ENCODE measurements at regions not wholly inside any gene's neighbourhood (a gene's known extent, or its start where the extent isn't known, plus 50 kb on each side); places are given as distances from the start of the nearest gene placed in this dataset.
"Not testable (repeated sequence)": the region's sequence is repeated elsewhere in the genome, so short reads cannot be mapped to it uniquely, and the experiment has no call there.

- DNase-seq (ENCODE audit: low read depth) = not testable (repeated sequence)
These were observed 112.3 kb downstream of the GGTLC2 start for GRCh38 chr22:22756551-22757201.

- DNase-seq (ENCODE audit: low read depth) = not testable (repeated sequence)
These were observed 113.8 kb downstream of the GGTLC2 start for GRCh38 chr22:22758101-22758807.

GRCh38 chr22:22759371-22759770 is 115.0 kb downstream of the GGTLC2 start:
- DNase-seq (ENCODE audit: low read depth) = no peak

DNA sequence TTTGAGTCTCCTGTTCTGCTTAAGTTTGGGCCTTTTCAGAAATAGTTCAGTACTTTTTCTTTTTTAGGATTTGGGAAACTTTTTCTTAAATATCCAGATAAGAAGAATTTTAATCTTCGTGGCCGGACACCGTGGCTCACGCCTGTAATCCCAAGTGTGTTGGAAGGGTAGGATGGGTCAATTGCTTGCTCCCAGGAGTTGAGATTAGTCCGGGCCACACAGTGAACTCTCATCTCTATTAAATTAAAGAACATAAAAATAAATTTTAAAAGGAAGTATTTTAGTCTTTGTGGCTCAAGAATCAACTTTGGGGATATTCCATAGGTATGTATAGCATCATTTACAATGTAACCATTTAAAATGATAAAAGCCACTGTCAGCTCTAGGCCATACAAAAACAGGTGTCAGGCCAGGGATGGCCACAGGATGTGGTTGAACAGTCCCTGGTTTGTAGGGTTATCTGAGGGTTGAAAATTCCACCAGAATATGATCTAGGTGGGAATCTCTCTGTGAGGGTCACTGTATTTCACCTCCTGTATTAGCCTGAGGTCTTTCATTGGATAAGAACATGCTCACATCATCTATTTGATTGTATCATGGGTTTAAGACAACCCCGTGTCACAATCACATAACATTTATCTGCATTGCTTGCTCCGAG is 115.6 kb downstream of the GGTLC2 start:
- DNase-seq (ENCODE audit: low read depth) = no peak

GRCh38 chr22:22761606-22761962 is 117.2 kb downstream of the GGTLC2 start:
- DNase-seq (ENCODE audit: low read depth) = no peak

DNA sequence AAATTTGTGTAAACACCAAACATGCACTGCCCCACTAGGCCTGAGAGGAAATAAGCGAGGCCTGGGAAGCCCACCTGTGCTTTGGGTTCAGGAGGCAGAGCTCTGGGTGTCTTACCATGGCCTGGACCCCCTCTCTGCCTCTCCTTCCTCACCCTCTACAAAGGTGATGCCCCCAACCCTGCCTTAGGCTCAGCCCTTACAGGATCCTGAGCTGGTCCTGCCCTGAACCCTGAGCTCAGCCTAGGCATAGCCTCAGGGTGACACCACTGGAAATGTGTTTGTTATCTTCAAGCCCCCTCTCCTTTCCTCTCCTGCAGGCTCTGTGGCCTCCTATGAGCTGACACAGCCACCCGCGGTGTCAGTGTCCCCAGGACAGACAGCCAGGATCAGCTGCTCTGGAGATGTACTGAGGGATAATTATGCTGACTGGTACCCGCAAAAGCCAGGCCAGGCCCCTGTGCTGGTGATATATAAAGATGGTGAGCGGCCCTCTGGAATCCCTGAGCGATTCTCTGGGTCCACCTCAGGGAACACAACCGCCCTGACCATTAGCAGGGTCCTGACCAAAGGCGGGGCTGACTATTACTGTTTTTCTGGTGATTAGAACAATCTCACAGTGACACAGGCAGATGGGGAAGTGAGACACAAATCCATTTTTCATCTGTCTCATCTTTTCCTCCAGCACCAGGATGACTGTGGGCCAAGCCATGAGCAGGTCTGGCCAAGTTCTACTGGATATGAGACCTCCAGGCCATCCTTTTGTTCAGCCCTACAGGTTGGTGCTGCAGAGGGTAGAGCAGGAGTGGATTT is 117.8 kb downstream of the GGTLC2 start:
- no peak for DNase-seq (ENCODE audit: low read depth)

DNA sequence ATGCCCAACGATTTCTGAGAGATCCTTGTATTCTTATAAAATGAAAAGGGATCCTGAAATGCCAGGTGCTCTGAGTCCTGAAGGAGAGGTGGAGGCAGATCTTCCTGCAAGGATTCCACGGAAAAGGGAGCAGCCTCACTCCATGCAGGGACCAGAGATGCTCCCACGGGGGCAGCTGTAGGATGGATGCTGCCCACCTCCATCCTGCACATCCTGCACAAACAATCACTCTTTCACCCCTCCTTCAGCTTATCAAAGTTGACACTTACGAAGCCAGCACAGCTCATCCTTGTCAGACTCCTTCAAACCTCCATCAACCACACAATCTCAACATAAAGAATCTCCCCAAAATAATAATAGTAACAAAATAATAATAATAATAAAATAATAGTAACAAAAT is 119.1 kb downstream of the GGTLC2 start:
- DNase-seq (ENCODE audit: low read depth) = no peak

DNA sequence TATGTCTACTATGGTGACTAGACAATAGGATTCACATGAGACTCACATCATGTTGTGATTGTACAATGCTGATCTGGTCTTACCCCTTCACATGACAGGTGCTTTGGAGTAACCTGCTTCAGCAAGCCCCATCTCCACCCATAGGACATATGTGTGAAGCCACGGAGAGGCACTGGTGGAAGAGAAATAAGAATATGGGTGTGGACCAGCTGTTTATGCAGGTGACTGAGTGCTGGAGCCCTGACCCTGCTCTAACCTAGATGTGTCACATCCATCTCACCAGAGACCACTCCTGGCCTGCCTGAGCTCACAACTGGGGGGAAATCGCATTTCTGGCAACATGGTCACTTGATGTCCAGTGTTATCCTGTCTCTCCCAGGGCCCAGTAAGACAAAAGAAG is 119.7 kb downstream of the GGTLC2 start:
- no peak for DNase-seq (ENCODE audit: low read depth)

DNA sequence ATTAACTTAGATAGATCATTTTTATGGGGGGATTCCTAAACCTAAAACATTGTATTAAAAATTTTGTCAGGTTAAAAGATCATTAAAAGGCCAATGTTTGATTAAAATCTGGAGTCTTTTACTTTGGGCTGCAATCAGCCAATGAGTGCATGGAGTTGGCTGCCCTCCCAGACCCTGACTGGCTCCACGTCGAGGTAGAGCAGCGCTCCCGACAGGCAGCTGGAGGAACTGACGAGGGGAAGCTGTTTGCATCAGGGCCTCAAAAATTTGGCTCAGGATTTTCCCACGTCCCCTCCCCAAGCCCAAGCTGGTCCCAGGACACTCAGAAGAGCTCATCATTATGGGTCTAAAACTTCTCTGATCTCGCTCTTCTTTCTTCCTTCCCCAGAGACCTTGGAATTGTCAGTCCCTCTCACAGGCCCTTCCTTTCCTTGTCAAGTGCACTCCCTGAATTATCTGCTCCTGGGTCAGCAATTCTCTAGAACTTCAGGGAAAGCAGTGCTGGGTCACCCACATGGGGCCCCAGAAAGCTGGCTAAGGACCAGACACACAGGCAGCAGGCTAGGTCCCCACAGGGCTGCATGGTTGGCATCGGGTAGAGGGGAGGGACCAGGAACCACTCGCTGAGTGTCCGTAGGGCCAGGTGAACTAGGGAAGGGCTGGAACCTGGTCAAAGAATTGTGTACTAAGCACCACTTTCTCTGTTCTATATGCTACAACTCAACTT is 119.6 kb upstream of the IGLL5 start:
- DNase-seq (ENCODE audit: low read depth) = no peak

DNA sequence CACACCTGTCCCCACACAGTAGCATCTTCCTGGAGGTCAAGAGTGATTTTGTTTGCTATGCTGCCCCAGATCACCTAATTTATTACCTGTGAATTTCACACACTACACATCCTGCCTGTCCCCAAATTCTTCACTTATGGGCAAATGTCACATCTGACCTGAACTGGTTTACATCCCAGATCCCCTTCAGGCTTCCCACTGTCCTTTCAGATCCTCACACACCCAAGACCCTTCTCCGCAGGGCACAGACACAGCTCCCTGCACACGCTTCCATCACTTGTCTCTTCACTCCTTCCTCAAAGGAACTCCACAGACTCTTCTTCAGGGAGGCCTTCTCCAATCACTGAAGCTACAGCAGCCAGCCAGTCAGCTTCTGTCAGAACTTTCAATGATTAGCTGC is 118.7 kb upstream of the IGLL5 start:
- DNase-seq (ENCODE audit: low read depth) = no peak

DNA sequence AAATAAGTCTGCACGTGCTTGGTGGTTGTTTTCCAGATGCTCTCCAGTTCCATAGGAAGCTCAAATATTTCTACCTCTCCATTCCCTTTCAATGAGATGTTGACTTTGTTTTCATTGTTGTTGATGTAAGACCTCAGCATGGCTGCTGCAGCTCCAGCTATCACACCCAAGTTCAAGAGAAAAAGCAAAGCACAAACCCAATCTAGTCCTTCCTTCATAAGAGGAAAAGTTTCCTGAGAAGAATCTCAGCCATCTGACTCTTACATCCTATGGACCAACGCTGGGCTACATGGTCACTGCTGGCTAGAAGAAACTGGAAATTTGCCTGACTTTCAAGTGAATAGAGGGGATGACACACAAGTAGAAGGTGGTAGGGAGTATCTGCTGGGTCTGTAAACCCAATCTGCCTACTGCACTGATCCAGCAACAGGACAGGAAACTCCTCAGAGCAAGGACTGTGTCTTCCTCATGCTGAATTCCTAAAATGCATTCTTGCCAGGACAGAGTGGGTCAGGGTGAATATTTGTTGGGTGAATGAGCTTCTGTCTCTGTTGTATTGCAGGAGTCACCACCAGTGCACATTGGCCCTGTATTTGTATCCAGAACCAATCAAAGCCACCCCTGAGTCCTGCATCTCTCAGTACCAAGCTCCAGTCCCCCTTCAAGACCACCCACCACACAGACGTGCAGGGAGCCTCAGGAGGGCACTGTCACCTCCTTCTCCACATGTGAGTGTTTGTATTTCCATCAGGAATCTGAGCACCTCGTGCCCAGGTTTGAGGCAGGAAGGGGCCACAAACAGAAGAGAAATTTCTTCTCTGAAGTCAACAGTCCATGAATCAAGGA is 118.0 kb upstream of the IGLL5 start:
- DNase-seq (ENCODE audit: low read depth) = no peak

GRCh38 chr22:22770280-22770871 is 117.2 kb upstream of the IGLL5 start:
- DNase-seq (ENCODE audit: low read depth) = peak; percentile 12

- DNase-seq (ENCODE audit: low read depth) = no peak
These were observed 116.7 kb upstream of the IGLL5 start for GRCh38 chr22:22770881-22771280.

DNA sequence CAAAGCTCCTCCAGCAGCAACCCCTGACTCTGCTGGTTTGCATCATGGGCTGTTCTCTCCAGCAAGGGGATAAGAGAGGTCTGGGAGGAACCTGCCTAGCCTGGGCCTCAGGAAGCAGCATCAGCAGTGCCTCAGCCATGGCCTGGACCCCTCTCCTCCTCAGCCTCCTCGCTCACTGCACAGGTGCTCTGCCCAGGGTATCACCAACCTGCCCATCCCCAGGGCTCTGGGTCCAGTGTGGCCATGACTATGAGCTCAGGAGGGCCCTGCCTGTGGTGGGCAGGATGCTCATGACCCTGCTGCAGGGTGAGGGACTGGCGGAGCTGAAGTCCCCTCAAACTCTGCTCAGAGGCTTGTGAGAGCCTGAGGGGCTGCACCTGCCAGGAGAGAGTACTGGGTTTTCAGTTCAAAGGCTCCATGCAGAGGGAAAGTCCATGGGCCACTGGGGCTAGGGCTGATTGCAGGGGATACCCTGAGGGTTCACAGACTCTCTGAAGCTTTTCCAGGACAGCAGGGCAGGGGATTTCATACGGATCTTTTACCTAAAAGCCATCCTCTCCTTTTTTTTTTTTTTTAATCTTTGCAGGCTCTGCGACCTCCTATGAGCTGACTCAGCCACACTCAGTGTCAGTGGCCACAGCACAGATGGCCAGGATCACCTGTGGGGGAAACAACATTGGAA is 115.8 kb upstream of the IGLL5 start:
- DNase-seq (ENCODE audit: low read depth) = no peak

DNA sequence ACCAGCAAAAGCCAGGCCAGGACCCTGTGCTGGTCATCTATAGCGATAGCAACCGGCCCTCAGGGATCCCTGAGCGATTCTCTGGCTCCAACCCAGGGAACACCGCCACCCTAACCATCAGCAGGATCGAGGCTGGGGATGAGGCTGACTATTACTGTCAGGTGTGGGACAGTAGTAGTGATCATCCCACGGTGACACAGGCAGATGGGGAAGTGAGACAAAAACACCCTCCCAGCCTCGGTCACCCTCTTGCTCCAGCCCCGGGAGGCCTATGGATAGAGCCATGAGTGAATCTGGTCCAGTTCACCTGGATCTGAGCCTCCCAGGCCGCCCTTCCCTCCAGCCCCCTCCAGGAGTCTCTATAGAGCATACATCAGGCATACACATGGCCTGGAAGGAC is 115.2 kb upstream of the IGLL5 start:
- no peak for DNase-seq (ENCODE audit: low read depth)

GRCh38 chr22:22772883-22773282 is 114.7 kb upstream of the IGLL5 start:
- DNase-seq (ENCODE audit: low read depth) = no peak

GRCh38 chr22:22773427-22773826 is 114.2 kb upstream of the IGLL5 start:
- DNase-seq (ENCODE audit: low read depth) = no peak

GRCh38 chr22:22773979-22774604 is 113.5 kb upstream of the IGLL5 start:
- DNase-seq (ENCODE audit: low read depth) = no peak

DNA sequence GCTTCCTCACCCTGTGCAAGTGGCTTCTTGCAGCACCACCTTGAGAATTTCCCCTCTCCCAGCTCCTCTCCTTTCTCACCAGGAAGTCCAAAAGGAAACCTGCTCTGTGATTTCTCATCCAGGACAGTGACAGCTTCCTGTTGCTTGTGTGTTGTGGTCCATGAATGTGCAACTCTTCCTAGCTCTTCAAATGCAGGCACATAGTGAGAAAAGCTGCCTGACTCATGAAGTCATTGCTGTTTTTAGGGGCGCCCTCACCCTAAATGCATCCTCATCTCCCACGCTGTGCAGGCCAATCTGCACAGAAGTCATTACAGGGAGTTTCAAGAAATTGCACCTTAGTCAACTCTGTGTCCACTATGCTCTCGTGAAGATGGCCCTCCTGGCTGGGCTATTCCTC is 112.9 kb upstream of the IGLL5 start:
- not testable (repeated sequence) for DNase-seq (ENCODE audit: low read depth)

GRCh38 chr22:22776121-22776520 is 111.5 kb upstream of the IGLL5 start:
- DNase-seq (ENCODE audit: low read depth) = no peak
